HG02938 (cell line): ENCODE measurements at regions not wholly inside any gene's neighbourhood (a gene's known extent, or its start where the extent isn't known, plus 50 kb on each side); places are given as distances from the start of the nearest gene placed in this dataset.
"Not testable (repeated sequence)": the region's sequence is repeated elsewhere in the genome, so short reads cannot be mapped to it uniquely, and the experiment has no call there.

Experiments used
- ATAC-seq: cut with Tn5 transposase; IDR thresholded peaks from one replicate; pipeline ENCODE4 v1.9.1; 2021; ENCODE audit warnings: mild to moderate bottlenecking, moderate library complexity; ENCODE audit not compliant: unreplicated experiment

DNA sequence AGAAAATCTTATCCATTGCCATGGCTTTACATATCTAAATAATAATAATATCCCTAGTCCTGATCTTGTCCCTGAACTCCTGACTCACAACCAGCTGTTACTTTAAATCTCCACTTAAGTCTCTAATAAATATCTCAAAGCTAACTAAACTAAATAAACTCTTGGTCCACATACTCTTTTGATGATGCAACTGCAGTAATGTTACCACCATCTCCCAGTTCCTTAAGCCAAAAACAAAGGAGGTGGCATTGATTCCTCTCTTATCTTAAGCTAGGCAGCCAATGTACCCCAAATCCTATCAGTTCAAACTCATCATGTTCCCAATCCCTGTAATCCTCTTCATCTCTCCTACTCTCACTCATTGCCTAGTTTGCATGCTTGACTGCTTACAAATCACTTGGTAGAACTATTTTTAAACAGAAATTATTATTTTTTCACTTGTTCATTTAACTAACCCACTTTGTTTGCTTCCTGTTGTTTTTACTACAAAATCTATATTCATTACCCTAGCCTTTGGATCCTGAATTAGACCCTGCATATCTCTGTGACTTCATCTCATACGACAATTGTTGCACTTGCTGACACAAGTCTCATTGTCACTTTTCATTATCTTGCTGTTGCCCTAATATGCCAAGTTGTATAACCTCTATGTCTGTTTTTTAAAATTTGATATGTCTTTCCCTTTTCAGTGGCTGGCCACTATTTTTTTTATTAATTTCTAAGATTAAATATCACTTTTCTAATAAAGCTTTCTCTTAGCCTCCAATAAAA lies 462.2 kb downstream of the ZPLD1 start:
- no peak for ATAC-seq

- no peak for ATAC-seq
Observed at GRCh38 chr3:102904629-102905028, 469.8 kb downstream of the ZPLD1 start.

DNA sequence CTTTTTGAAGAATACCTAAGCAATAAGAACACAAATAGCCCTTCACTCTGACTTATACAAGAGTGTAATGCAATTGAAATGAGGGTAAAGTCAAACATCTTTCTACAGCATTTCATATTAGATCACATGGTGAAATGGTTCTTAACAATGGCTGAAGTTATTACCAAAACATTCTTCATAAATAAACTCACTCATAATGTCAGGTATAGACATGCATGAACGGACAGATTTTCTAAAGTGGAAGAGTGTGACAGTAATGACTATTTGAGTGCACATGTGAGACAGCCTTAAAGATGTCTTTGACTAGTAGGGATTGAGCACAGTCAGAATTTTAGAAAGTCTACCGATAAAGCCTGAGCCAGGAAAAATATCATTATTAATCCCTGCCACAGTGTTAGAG lies 471.0 kb downstream of the ZPLD1 start:
- ATAC-seq: no peak

DNA sequence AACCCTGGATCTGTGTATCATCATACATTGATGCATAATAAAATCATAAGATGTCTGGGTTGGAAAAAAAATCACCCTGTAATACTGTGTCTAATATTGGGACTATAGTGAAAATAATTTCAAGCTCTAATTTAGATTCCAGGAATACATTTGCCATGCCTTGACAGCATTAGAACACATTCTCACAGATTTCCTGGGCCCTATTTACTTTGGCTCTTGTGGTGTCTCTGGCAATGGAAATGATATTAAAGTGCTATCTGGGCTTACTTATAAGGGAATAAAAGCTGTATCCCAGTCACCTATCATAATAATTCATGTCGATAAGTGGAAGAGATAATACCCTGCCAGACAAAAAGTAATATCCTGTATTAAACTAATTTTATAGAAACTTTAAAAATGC lies 472.0 kb downstream of the ZPLD1 start:
- ATAC-seq: no peak

DNA sequence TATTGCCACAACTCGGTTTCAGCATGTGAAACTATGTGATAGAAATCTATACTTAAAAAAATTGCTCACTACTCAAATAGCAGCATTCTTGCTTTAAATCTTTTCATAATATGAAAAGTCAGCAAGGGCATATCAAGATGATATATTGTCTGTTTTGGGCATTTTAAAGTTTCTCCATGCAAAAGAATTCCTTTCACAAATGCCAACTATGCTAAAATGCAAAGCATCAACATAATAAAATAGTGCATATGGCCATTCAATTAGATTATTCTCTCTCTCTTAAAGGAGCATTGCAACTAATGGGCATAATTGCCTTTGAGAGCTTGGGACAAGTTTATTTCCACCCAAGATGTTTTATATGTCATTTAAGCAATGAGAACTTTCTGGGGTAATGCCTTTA lies 475.1 kb downstream of the ZPLD1 start:
- no peak for ATAC-seq

DNA sequence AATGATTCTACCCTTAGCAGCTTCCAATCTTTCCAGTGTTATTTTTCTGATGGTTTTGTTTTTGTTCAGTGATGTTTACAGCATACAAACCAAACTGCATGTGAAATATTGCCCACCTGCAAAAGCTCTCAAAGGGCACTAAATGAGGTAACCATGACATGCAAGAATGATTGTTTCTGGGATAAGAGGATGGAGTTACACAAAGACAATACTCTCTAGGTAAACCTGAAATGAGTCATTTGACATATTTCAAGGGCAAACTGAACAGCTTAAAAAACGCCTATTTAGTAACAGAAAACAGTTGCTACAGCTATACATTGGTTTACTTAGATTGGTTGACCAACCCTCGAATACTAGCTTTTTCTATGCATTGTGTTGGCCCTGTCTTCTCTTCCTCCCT lies 481.7 kb downstream of the ZPLD1 start:
- no peak for ATAC-seq

GRCh38 chr3:102926618-102927017 lies 491.8 kb downstream of the ZPLD1 start:
- no peak for ATAC-seq

- no peak for ATAC-seq
Observed at GRCh38 chr3:102933377-102933776, 498.6 kb downstream of the ZPLD1 start.

DNA sequence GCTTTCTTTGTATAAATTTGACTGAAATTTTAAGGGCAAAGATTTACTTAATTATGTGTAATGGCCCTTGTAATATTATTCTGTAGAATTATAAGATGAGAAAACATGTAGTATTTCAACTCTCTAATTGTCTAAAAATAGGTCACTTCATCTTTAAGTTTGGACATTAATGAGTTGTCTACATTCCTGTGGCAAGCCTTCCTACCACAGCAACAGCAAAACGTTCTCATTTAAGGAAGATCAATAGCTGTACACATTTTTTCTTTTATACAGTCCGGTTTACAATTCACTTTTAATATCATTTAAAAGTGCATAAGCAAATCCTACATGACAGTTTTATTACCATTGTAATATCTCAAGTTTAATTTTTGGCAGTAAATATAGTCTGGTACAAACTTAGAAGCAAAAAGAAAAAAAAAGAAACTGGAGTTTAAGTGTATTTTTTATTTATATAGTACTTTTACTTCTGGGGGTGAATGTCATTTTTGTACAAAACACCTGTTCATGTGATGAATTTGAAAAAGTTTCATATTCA lies 501.8 kb downstream of the ZPLD1 start:
- no peak for ATAC-seq

GRCh38 chr3:102941786-102942185 lies 507.0 kb downstream of the ZPLD1 start:
- no peak for ATAC-seq

DNA sequence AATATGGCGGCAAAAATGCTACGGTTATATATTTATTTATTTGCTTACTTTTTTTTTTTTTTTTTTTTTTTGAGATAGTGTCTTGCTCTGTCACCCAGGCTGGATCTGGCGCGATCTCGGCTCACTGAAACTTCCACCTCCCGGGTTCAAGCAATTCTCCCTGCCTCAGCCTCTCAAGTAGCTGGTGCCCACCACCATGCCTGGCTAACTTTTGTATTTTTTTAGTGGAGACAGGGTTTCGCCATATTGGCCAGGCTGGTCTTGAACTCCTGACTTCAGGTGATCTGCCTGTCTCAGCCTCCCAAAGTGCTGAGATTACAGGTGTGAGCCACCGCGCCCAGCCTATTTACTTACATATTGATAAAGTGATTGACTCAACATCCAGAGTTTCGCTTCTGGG lies 511.6 kb downstream of the ZPLD1 start:
- not testable (repeated sequence) for ATAC-seq

DNA sequence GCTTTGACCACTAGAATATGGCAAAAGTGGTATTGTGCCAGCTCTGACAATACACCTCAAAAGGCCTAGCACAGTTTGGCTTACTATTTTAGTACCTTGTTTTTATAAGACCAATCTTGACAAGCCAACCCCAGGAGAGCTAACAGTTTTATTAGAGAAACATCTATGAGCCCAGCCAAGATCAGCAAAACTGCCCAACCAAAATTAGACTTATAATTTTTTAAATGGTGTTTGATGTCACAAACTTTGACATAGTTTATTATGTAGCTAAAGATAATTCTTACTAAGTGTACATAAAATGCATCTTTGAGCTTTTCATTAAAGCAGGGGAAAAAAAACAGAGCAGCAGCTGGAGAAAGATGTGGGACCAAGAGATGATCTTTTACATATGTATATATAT lies 537.5 kb downstream of the ZPLD1 start:
- no peak for ATAC-seq

- ATAC-seq: no peak
Observed at GRCh38 chr3:102974333-102974732, 539.5 kb downstream of the ZPLD1 start.

DNA sequence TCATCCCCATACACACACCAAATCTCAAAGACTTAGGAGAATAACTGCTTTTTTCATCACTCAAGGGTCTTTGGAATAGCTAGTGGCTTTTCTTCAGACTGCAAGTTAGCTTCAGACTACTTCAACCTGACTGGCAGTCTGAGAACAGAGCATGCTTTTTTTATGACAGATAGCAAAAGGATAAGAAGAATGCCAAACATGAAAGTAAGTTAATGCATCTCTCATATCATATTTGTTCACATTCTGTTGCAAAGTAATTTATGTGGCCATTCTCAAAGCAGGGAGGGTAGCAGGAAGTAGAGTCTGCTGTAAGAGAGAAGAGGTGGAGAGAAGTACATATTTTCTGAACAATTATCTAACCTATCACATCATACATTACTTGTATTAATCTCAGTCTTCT lies 544.4 kb downstream of the ZPLD1 start:
- no peak for ATAC-seq

- ATAC-seq: no peak
Observed at GRCh38 chr3:102979682-102980354, 545.0 kb downstream of the ZPLD1 start.

GRCh38 chr3:102980355-102980696 lies 545.5 kb downstream of the ZPLD1 start:
- no peak for ATAC-seq

DNA sequence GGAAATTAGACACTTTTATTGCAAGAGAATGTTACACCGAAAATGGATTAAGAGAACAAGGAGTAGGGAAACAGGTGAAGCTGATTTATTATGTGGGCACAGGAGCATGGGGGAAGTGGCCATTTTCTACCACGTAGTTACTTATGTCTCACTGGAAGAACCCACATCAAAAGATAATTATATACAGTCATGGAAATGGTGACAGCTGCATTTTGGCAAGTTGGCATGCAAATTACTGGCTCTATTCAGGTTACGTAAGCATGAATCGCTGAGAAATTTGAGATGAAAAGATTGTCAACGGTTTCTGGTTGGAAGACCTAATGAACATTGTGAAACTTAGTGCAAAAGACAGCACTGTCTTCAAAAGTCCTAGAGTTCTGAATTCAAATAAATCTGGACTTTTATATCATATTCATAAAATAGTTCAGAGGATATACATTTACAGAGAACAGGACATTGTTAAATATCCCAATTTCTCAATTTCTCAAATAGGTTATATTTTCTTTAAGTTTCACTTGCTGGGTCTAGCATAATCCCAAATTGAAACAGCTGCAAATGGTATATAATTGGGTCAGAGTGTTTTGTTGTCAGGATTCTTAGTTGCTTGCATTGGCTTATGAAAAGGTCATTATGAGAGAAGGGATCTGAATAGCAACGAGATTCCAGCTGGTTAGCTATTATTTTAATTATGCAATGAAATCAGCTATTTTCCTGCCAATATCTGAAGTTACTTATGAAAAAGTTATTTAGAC lies 567.8 kb downstream of the ZPLD1 start:
- ATAC-seq: no peak

- no peak for ATAC-seq
Observed at GRCh38 chr3:103006526-103007183, 571.8 kb downstream of the ZPLD1 start.

- ATAC-seq: no peak
Observed at GRCh38 chr3:103009609-103010008, 574.8 kb downstream of the ZPLD1 start.

- ATAC-seq: no peak
Observed at GRCh38 chr3:103025880-103026279, 591.1 kb downstream of the ZPLD1 start.

DNA sequence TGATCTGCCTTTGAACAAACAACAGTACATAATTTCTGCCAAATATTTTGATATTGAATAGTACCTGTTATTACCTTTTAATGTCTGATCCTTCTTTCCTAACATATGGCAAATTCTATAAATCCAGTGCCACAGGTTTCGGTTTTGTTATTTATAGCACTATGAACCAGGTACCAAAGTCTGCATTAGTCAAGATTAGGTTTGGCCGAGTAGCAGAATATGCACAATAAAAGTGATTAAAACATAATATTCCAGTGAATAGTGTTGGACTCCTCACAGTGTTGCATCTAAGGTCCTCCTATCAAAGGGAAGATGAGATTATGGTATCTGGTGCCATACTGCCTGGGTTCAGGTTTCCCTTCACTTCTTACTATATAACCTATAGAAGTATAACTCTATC lies 599.0 kb downstream of the ZPLD1 start:
- ATAC-seq: no peak
